K562 (cell line): ENCODE measurements at regions not wholly inside any gene's neighbourhood (a gene's known extent, or its start where the extent isn't known, plus 50 kb on each side); places are given as distances from the start of the nearest gene placed in this dataset.

Experiments used
- ATF7 ChIP-seq: fragments of 450-650 bp; IDR thresholded peaks from 2 replicates; pipeline ENCODE4 v1.7.1; 2014; ENCODE audit warnings: mild to moderate bottlenecking, moderate library complexity
- DNMT1 ChIP-seq: fragments of 450-650 bp; IDR thresholded peaks from 2 replicates; pipeline ENCODE4 v1.6.1; 2016; ENCODE audit warnings: antibody characterized with exemption, mild to moderate bottlenecking
- FOXA3 ChIP-seq, 2 experiments: fragments of 450-650 bp in 1 of 2; sonication (generic) in 1 of 2; formaldehyde crosslinking; IDR thresholded peaks in 1 of 2; conservative IDR thresholded peaks in 1 of 2; 2 replicates each; pipeline versions ENCODE4 v1.4.0 to v1.8.0; 2020 to 2022; ENCODE audit warnings: mild to moderate bottlenecking in 2 of 2, missing genetic modification reagents in 1 of 2
- GABPB1 ChIP-seq: sonication (generic); formaldehyde crosslinking; IDR thresholded peaks from 2 replicates; pipeline ENCODE4 v1.8.0; 2022; ENCODE audit warnings: mild to moderate bottlenecking, missing genetic modification reagents
- HDAC3 ChIP-seq: fragments of 450-650 bp; IDR thresholded peaks from 2 replicates; pipeline ENCODE4 v1.6.1; 2018; ENCODE audit warnings: borderline replicate concordance, mild to moderate bottlenecking, moderate library complexity; ENCODE audit not compliant: partially characterized antibody
- LCOR ChIP-seq: sonication (generic); formaldehyde crosslinking; IDR thresholded peaks from 2 replicates; pipeline ENCODE4 v1.8.0; 2022; ENCODE audit warnings: mild to moderate bottlenecking, missing genetic modification reagents
- NCOA2 ChIP-seq, 2 experiments: fragments of 450-650 bp; IDR thresholded peaks; 2 replicates each; pipeline ENCODE4 v1.6.1; 2018; ENCODE audit warnings: mild to moderate bottlenecking in 2 of 2, moderate library complexity in 1 of 2; ENCODE audit not compliant: partially characterized antibody in 2 of 2
- SREBF2 ChIP-seq: sonication (generic); formaldehyde crosslinking; IDR thresholded peaks from 2 replicates; pipeline ENCODE4 v1.4.0; 2020; ENCODE audit warnings: mild to moderate bottlenecking, missing genetic modification reagents
- TFAM ChIP-seq: fragments of 250-450 bp; sonication (Bioruptor Pico); conservative IDR thresholded peaks from 2 replicates; pipeline ENCODE4 v1.5.0; 2021; ENCODE audit warnings: mild to moderate bottlenecking, moderate library complexity
- TGIF2 ChIP-seq: sonication (generic); formaldehyde crosslinking; IDR thresholded peaks from 2 replicates; pipeline ENCODE4 v1.8.1; 2022; ENCODE audit warnings: mild to moderate bottlenecking, missing genetic modification reagents, moderate library complexity
- THAP12 ChIP-seq: fragments of 250-450 bp; sonication (Bioruptor Pico); IDR thresholded peaks from 2 replicates; pipeline ENCODE4 v1.9.0; 2021; ENCODE audit warnings: mild to moderate bottlenecking, inconsistent platforms
- TRIM24 ChIP-seq, 2 experiments: fragments of 450-650 bp; IDR thresholded peaks; 2 replicates each; pipeline ENCODE4 v1.6.1; 2016
- USF2 ChIP-seq: sonication (generic); formaldehyde crosslinking; IDR thresholded peaks from 2 replicates; pipeline ENCODE4 v1.5.0; 2020; ENCODE audit warnings: missing genetic modification reagents
- ZMIZ1 ChIP-seq, 2 experiments: fragments of 150-350 bp in 1 of 2; IDR thresholded peaks; 2 replicates each; pipeline ENCODE4 v1.6.1; 2012 to 2016; ENCODE audit warnings: low read depth in 2 of 2, low read length in 2 of 2, mild to moderate bottlenecking in 1 of 2, moderate library complexity in 1 of 2
- ZNF253 ChIP-seq: fragments of 250-450 bp; sonication (Bioruptor Pico); conservative IDR thresholded peaks from 2 replicates; pipeline ENCODE4 v1.6.1; 2021; ENCODE audit warnings: mild to moderate bottlenecking
- ZNF311 ChIP-seq: fragments of 250-450 bp; sonication (Bioruptor Pico); IDR thresholded peaks from 2 replicates; pipeline ENCODE4 v1.4.0; 2020; ENCODE audit warnings: mild to moderate bottlenecking, moderate library complexity
- ZNF551 ChIP-seq: fragments of 250-450 bp; sonication (Bioruptor Pico); IDR thresholded peaks from 2 replicates; pipeline ENCODE4 v1.5.0; 2021; ENCODE audit warnings: mild to moderate bottlenecking, moderate library complexity
- ZNF766 ChIP-seq: fragments of 200-800 bp; sonication (Bioruptor generic); conservative IDR thresholded peaks from 2 replicates; pipeline ENCODE4 v1.6.1; 2016; ENCODE audit warnings: missing genetic modification characterization, missing compliant biosample characterization

GRCh38 chr6:27161946-27162603 is 85.4 kb upstream of the PRSS16 start (continued):
- no peak for TF ChIP-seq THAP12 (CRISPR knock-in tag)
- TF ChIP-seq DNMT1, result 0 out of 2 replicates have a peak, but pooled peaks have one; percentile 2
- no peak for TF ChIP-seq GABPB1 (CRISPR knock-in tag)
- 0 out of 2 replicates have a peak, but pooled peaks have one; percentile 17 for TF ChIP-seq ZNF766 (CRISPR knock-in tag)
- peak in 1 of 2 experiments; percentile 78 for TF ChIP-seq NCOA2 (IDR thresholded peaks at IDR 0.05; ENCODE audit: partially characterized antibody in 2 of 2)
- 0 out of 2 replicates have a peak, but pooled peaks have one; percentile 13 for TF ChIP-seq ZNF311 (CRISPR knock-in tag)
- no peak for TF ChIP-seq SREBF2
- no peak for TF ChIP-seq TGIF2 (CRISPR knock-in tag)
- no peak for TF ChIP-seq FOXA3 (CRISPR knock-in tag; conservative IDR thresholded peaks at IDR 0.05 in 1 of 2, IDR thresholded peaks at IDR 0.05 in 1 of 2)
- TF ChIP-seq TFAM (CRISPR knock-in tag), result no peak
- TF ChIP-seq TRIM24 (IDR thresholded peaks at IDR 0.05), result 0 out of 4 replicates have a peak, but pooled peaks of 1 of the 2 experiments have one; percentile 8
- 0 out of 2 replicates have a peak, but pooled peaks have one; percentile 30 for TF ChIP-seq LCOR (CRISPR knock-in tag)
- no peak for TF ChIP-seq USF2 (CRISPR knock-in tag)
- TF ChIP-seq ZNF551 (CRISPR knock-in tag), result 0 out of 2 replicates have a peak, but pooled peaks have one; percentile 46
- TF ChIP-seq ATF7, result peak; percentile 58; the same call in 1 of the 2 replicates
- TF ChIP-seq ZNF253 (CRISPR knock-in tag), result 0 out of 2 replicates have a peak, but pooled peaks have one; percentile 37
- TF ChIP-seq ZMIZ1 (IDR thresholded peaks at IDR 0.05; ENCODE audit: low read depth in 2 of 2, low read length in 2 of 2), result peak in 1 of 2 experiments; percentile 13; a peak in 1 of 4 replicates
- peak; percentile 73 for TF ChIP-seq HDAC3
